ENCODE measurements at regions not wholly inside any gene's neighbourhood (a gene's known extent, or its start where the extent isn't known, plus 50 kb on each side); places are given as distances from the start of the nearest gene placed in this dataset.

GRCh38 chr11:100442017-100442416 is 245.1 kb upstream of the ARHGAP42 start:
- TF ChIP-seq CTCF (conservative IDR thresholded peaks at IDR 0.05) (no peak), EZH2 (IDR thresholded peaks at IDR 0.05; ENCODE audit: low read depth) (no peak)
